Mesothelial cell of epicardium (in vitro differentiated cells): ENCODE measurements at regions not wholly inside any gene's neighbourhood (a gene's known extent, or its start where the extent isn't known, plus 50 kb on each side); places are given as distances from the start of the nearest gene placed in this dataset.

Source experiments
- DNase-seq, 2 experiments: peaks; one replicate each; pipeline ENCODE4 v3.0.0; 2021; ENCODE audit warnings: low spot score in 2 of 2; ENCODE audit not compliant: unreplicated experiment in 2 of 2
- H3K27ac Mint-ChIP-seq: 2 replicates; pipeline ENCODE4 v1.8.0; 2021; ENCODE audit warnings: mixed read lengths
- H3K27me3 Mint-ChIP-seq: 2 replicates; pipeline ENCODE4 v1.8.0; 2021; ENCODE audit warnings: low read depth, mixed read lengths
- H3K36me3 Mint-ChIP-seq: 2 replicates; pipeline ENCODE4 v1.8.0; 2021; ENCODE audit warnings: mixed read lengths
- H3K4me1 Mint-ChIP-seq: 2 replicates; pipeline ENCODE4 v1.8.0; 2021; ENCODE audit warnings: mixed read lengths
- H3K4me3 Mint-ChIP-seq: 2 replicates; pipeline ENCODE4 v1.8.0; 2021; ENCODE audit warnings: mild to moderate bottlenecking, moderate library complexity, mixed read lengths
- H3K9me3 Mint-ChIP-seq: 2 replicates; pipeline ENCODE4 v1.8.0; 2021; ENCODE audit warnings: mixed read lengths
- CTCF ChIP-seq: fragments of 200-600 bp; sonication (generic); IDR thresholded peaks from one replicate; pipeline ENCODE4 v1.5.0; 2021; ENCODE audit warnings: antibody characterized with exemption; ENCODE audit not compliant: unreplicated experiment

- no peaks in the 10 kb centered on the region for H3K36me3 Mint-ChIP-seq
- DNase-seq, result no peak
- H3K27me3 Mint-ChIP-seq, result no peaks in the 10 kb centered on the region
- H3K4me3 Mint-ChIP-seq, result no peak overlapping the region
- TF ChIP-seq CTCF, result no peak
- no peak overlapping the region for H3K27ac Mint-ChIP-seq
- H3K9me3 Mint-ChIP-seq, result peaks cover 4% of the 10 kb centered on the region
- peaks cover 13% of the 10 kb centered on the region for H3K4me1 Mint-ChIP-seq
These were observed 61.7 kb upstream of the ZNF469 start for GRCh38 chr16:88320947-88321634.

- H3K4me1 Mint-ChIP-seq, result peaks cover 13% of the 10 kb centered on the region
- no peaks in the 10 kb centered on the region for H3K36me3 Mint-ChIP-seq
- no peak for TF ChIP-seq CTCF
- H3K27me3 Mint-ChIP-seq, result no peaks in the 10 kb centered on the region
- no peak overlapping the region for H3K4me3 Mint-ChIP-seq
- H3K9me3 Mint-ChIP-seq, result peaks cover 4% of the 10 kb centered on the region
- DNase-seq, result no peak
- no peak overlapping the region for H3K27ac Mint-ChIP-seq
These were observed 60.9 kb upstream of the ZNF469 start for GRCh38 chr16:88321635-88322499.

GRCh38 chr16:88322500-88322970 lies 60.2 kb upstream of the ZNF469 start:
- DNase-seq, result no peak
- H3K36me3 Mint-ChIP-seq, result no peaks in the 10 kb centered on the region
- H3K4me1 Mint-ChIP-seq, result peaks cover 8% of the 10 kb centered on the region
- no peak overlapping the region for H3K4me3 Mint-ChIP-seq
- no peak overlapping the region for H3K27ac Mint-ChIP-seq
- peaks cover 4% of the 10 kb centered on the region for H3K9me3 Mint-ChIP-seq
- H3K27me3 Mint-ChIP-seq, result no peaks in the 10 kb centered on the region
- TF ChIP-seq CTCF, result no peak

- Mint-ChIP-seq H3K27me3 (no peaks in the 10 kb centered on the region), H3K4me1 (peaks cover 4% of the 10 kb centered on the region), H3K9me3 (peaks cover 4% of the 10 kb centered on the region), H3K27ac (no peak overlapping the region), H3K36me3 (no peaks in the 10 kb centered on the region), H3K4me3 (no peak overlapping the region)
- DNase-seq, result no peak
- no peak for TF ChIP-seq CTCF
These were observed 59.7 kb upstream of the ZNF469 start for GRCh38 chr16:88323041-88323440.

GRCh38 chr16:88323546-88324330 lies 59.0 kb upstream of the ZNF469 start:
- H3K27ac Mint-ChIP-seq, result no peak overlapping the region

More at GRCh38 chr16:88323546-88324330, 59.0 kb upstream of the ZNF469 start:
- Mint-ChIP-seq H3K4me3 (no peak overlapping the region), H3K27me3 (no peaks in the 10 kb centered on the region), H3K4me1 (peaks cover under 1% of the 10 kb centered on the region), H3K36me3 (no peaks in the 10 kb centered on the region), H3K9me3 (peaks cover 4% of the 10 kb centered on the region)
- no peak for DNase-seq
- no peak for TF ChIP-seq CTCF
